Posterior vena cava (tissue), 2 donors: ENCODE measurements at regions not wholly inside any gene's neighbourhood (a gene's known extent, or its start where the extent isn't known, plus 50 kb on each side); places are given as distances from the start of the nearest gene placed in this dataset.

ENCODE experiments used
- DNase-seq: peaks from one replicate; pipeline ENCODE4 v3.0.0-alpha.2; 2020; ENCODE audit warnings: low spot score
- intact Hi-C, 2 donors: fragments of 100-400 bp; cut with DNase I; formaldehyde crosslinking; loops; one replicate each; pipeline versions ENCODE4 v1.14.1 to v1.14.2; 2022 to 2023
- donor health status: DM: yes; HTN: yes; CAD: no.
- donor health status: DM: yes; HTN: yes; CAD: no.

- no peak for DNase-seq
- intact Hi-C loops: no loop called here
Measured at GRCh38 chr13:36493046-36493445, 60.8 kb downstream of the CCNA1 start.

GRCh38 chr13:36495431-36495830 is 63.1 kb downstream of the CCNA1 start:
- intact Hi-C loops: no loop called here
- DNase-seq: no peak

GRCh38 chr13:36509369-36509768 is 77.1 kb downstream of the CCNA1 start:
- intact Hi-C loops: no loop called here
- DNase-seq: no peak

- DNase-seq: no peak
- intact Hi-C loops: no loop called here
Measured at GRCh38 chr13:36512771-36513170, 80.5 kb downstream of the CCNA1 start.

- no peak for DNase-seq
- intact Hi-C loops: no loop called here
Measured at GRCh38 chr13:36513266-36513665, 81.0 kb downstream of the CCNA1 start.

- intact Hi-C loops: no loop called here
- no peak for DNase-seq
Measured at GRCh38 chr13:36515466-36515865, 83.2 kb downstream of the CCNA1 start.

- DNase-seq: no peak
- intact Hi-C loops: no loop called here
Measured at GRCh38 chr13:36516225-36516624, 83.9 kb downstream of the CCNA1 start.

GRCh38 chr13:36518707-36519106 is 86.4 kb downstream of the CCNA1 start:
- intact Hi-C loops: no loop called here
- no peak for DNase-seq

- intact Hi-C loops: no loop called here
- no peak for DNase-seq
Measured at GRCh38 chr13:36519432-36519831, 87.1 kb downstream of the CCNA1 start.

GRCh38 chr13:36520111-36520510 is 87.8 kb downstream of the CCNA1 start:
- intact Hi-C loops: no loop called here
- no peak for DNase-seq

- no peak for DNase-seq
- intact Hi-C loops: no loop called here
Measured at GRCh38 chr13:36526897-36527296, 94.6 kb downstream of the CCNA1 start.

GRCh38 chr13:36528105-36528504 is 95.8 kb downstream of the CCNA1 start:
- intact Hi-C loops: no loop called here
- no peak for DNase-seq

GRCh38 chr13:36530050-36530789 is 97.9 kb downstream of the CCNA1 start:
- intact Hi-C loops: no loop called here
- DNase-seq: no peak

- intact Hi-C loops: no loop called here
- no peak for DNase-seq
Measured at GRCh38 chr13:36530861-36531590, 98.7 kb downstream of the CCNA1 start.

GRCh38 chr13:36531746-36532486 is 99.6 kb downstream of the CCNA1 start:
- intact Hi-C loops: no loop called here
- no peak for DNase-seq

- no peak for DNase-seq
- intact Hi-C loops: no loop called here
Measured at GRCh38 chr13:36533806-36534205, 101.5 kb downstream of the CCNA1 start.

- DNase-seq: no peak
- intact Hi-C loops: no loop called here
Measured at GRCh38 chr13:36536546-36536945, 104.3 kb downstream of the CCNA1 start.

GRCh38 chr13:36543671-36544070 is 111.4 kb downstream of the CCNA1 start:
- DNase-seq: no peak
- intact Hi-C loops: no loop called here

- no peak for DNase-seq
Measured at GRCh38 chr13:36548129-36548528, 115.8 kb downstream of the CCNA1 start.

GRCh38 chr13:36549126-36549702 is 116.9 kb downstream of the CCNA1 start:
- intact Hi-C loops: no loop called here
- no peak for DNase-seq

More at GRCh38 chr13:36548129-36548528, 115.8 kb downstream of the CCNA1 start:
- intact Hi-C loops: no loop called here
